ENCODE measurements at regions not wholly inside any gene's neighbourhood (a gene's known extent, or its start where the extent isn't known, plus 50 kb on each side); places are given as distances from the start of the nearest gene placed in this dataset.

- TF ChIP-seq CTCF (IDR thresholded peaks at IDR 0.05), result no peak
- TF ChIP-seq POLR2A (IDR thresholded peaks at IDR 0.05), result no peak
These were observed 395.3 kb upstream of the GOLIM4 start for GRCh38 chr3:168490981-168491380.
